Activated CD8-positive, alpha-beta memory T cell treated with anti-CD3 and anti-CD28 coated beads, Interleukin-2, amount 10 ng/mL, durations not matched to agents 7 days and 5 days (primary cell): ENCODE measurements at regions not wholly inside any gene's neighbourhood (a gene's known extent, or its start where the extent isn't known, plus 50 kb on each side); places are given as distances from the start of the nearest gene placed in this dataset.
"Not testable (repeated sequence)": the region's sequence is repeated elsewhere in the genome, so short reads cannot be mapped to it uniquely, and the experiment has no call there.

Experiments
- ATAC-seq: fragments of 150-1000 bp; cut with Tn5 transposase; one replicate; pipeline ENCODE4 v1.10.0; 2021; ENCODE audit warnings: moderate library complexity
- CTCF ChIA-PET: fragments of 350-600 bp; sonication (Branson Sonifier 250); formaldehyde crosslinking; loops from one replicate; lab custom pipeline; 2021; ENCODE audit warnings: antibody characterized with exemption; lab: Charles Lee
- DNase-seq: peaks from one replicate; pipeline ENCODE4 v3.0.0-alpha.2; 2020
- H3K27ac Mint-ChIP-seq: one replicate; pipeline ENCODE4 v1.8.0; 2021; ENCODE audit warnings: mild to moderate bottlenecking, mixed read lengths
- H3K27me3 Mint-ChIP-seq: one replicate; pipeline ENCODE4 v1.8.0; 2021; ENCODE audit warnings: mixed read lengths
- H3K36me3 Mint-ChIP-seq: one replicate; pipeline ENCODE4 v1.8.0; 2021; ENCODE audit warnings: mild to moderate bottlenecking, mixed read lengths
- H3K4me1 Mint-ChIP-seq: one replicate; pipeline ENCODE4 v1.8.0; 2021; ENCODE audit warnings: mixed read lengths
- H3K4me3 Mint-ChIP-seq: one replicate; pipeline ENCODE4 v1.8.0; 2021; ENCODE audit warnings: mild to moderate bottlenecking, moderate library complexity, mixed read lengths
- H3K9me3 Mint-ChIP-seq: one replicate; pipeline ENCODE4 v1.8.0; 2022; ENCODE audit warnings: low read depth, mixed read lengths

DNA sequence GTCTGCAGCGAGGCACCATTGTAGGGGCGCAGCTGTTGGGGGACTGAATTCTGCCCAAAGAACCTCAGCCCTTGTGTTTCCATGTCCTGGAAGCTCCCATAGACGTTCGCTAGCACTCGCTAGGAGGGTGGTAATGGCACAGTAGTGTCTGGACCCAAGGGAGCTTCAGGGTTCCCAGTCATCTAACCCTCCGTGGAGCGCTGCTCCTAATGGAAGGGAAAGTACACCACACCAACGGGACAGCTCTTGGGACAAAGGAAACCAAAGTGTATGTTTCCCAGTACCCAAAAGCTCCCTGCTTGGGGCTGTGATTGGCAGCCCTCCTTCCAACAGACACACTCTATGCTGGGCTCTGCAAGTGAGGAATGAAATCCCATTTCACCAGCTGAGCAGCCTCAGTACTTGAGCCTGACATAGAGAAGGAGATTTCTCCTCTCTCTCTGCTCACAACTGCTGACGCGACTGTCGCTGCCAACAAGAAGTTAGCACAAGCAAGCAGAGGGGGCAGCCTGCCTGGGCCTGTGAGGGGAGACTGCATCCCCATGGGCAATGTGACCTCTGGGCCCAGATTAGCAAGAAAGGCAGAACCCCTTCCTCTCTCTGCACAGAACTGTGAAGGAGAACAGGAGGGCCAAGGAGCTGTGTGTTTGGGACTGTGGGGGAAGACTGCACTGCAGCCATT, 67.6 kb upstream of the SMARCAD1 start:
- no peaks in the 10 kb centered on the region for H3K4me1 Mint-ChIP-seq
- H3K36me3 Mint-ChIP-seq, result no peaks in the 10 kb centered on the region
- H3K4me3 Mint-ChIP-seq, result no peak overlapping the region
- no peak for DNase-seq
- CTCF ChIA-PET, result no interaction called here
- H3K27ac Mint-ChIP-seq, result no peak overlapping the region
- no peak for ATAC-seq
- H3K9me3 Mint-ChIP-seq, result no peaks in the 10 kb centered on the region
- peaks cover 2% of the 10 kb centered on the region for H3K27me3 Mint-ChIP-seq

GRCh38 chr4:94141001-94141400, 66.7 kb upstream of the SMARCAD1 start:
- H3K36me3 Mint-ChIP-seq, result no peaks in the 10 kb centered on the region
- no peak for ATAC-seq
- H3K4me3 Mint-ChIP-seq, result no peak overlapping the region
- peaks cover 6% of the 10 kb centered on the region for H3K27me3 Mint-ChIP-seq
- no peaks in the 10 kb centered on the region for H3K9me3 Mint-ChIP-seq
- CTCF ChIA-PET, result no interaction called here
- no peak overlapping the region for H3K27ac Mint-ChIP-seq
- DNase-seq, result no peak
- H3K4me1 Mint-ChIP-seq, result no peaks in the 10 kb centered on the region

GRCh38 chr4:94148052-94148451, 59.6 kb upstream of the SMARCAD1 start:
- CTCF ChIA-PET, H3K36me3 Mint-ChIP-seq, DNase-seq, H3K4me1 Mint-ChIP-seq, H3K27me3 Mint-ChIP-seq, H3K4me3 Mint-ChIP-seq, ATAC-seq, H3K27ac Mint-ChIP-seq, H3K9me3 Mint-ChIP-seq: not testable (repeated sequence)

DNA sequence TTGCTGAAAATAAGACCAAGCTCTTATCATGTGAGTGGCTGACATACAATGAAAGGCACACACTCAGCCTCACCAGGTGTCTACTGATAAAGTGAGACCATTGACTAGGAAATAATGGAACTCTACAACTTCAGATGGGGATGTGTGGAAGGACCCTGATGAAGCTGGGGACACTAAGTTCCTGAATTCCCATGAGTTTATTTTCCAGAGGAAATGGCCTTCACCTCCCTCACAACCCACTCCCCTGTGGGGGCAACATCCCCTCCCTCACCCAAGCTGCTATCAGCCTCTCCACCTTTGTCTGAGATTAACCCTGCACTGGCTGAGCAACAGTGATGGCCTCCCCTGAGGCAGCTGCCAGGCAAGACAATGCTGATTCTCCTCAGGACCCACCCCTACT, 55.2 kb upstream of the SMARCAD1 start:
- Mint-ChIP-seq H3K27ac (no peak overlapping the region), H3K4me3 (no peak overlapping the region), H3K36me3 (no peaks in the 10 kb centered on the region), H3K9me3 (no peaks in the 10 kb centered on the region), H3K27me3 (no peaks in the 10 kb centered on the region), H3K4me1 (no peaks in the 10 kb centered on the region)
- no peak for DNase-seq
- no peak for ATAC-seq
- CTCF ChIA-PET, result no interaction called here

DNA sequence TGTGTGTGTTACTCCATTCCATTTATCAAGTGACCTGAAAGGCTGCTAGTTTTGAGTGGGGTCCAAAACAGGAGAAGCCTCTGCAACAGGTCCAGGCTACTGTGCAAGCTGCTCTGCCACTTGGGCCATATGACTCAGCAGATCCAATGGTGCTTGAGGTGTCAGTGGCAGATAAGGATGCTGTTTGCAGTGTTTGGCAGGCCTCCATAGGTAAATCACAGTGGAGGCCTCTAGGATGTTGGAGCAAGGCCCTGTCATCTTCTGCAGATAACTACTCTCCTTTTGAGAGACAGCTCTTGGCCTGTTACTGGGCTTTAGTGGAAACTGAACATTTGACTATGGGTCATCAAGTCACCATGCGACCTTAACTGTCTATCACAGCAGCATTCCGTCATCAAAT, 52.3 kb upstream of the SMARCAD1 start:
- H3K27me3 Mint-ChIP-seq, H3K4me3 Mint-ChIP-seq, CTCF ChIA-PET, H3K36me3 Mint-ChIP-seq, ATAC-seq, H3K27ac Mint-ChIP-seq, H3K9me3 Mint-ChIP-seq, H3K4me1 Mint-ChIP-seq, DNase-seq: not testable (repeated sequence)

DNA sequence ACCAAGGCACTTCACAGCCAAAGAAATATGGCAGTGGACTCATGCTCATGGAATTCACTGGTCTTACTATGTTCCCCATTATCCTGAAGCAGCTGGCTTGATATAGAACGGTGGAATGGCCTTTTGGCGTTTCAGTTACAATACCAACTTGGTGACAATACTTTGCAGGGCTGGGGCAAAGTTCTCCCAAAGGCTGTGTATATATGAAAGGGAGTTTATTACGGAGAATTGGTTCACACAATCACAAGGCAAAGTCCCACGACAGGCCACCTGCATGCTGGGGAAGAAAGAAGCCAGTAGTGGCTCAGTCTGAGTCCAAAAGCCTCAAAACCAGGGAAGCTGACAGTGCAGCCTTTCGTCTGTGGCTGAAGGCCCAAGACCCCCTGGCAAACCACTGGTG, 50.8 kb upstream of the SMARCAD1 start:
- ATAC-seq, result no peak
- no peaks in the 10 kb centered on the region for H3K27me3 Mint-ChIP-seq
- no peak overlapping the region for H3K4me3 Mint-ChIP-seq
- H3K4me1 Mint-ChIP-seq, result peaks cover 3% of the 10 kb centered on the region
- no peak for DNase-seq
- no peak overlapping the region for H3K27ac Mint-ChIP-seq
- no peaks in the 10 kb centered on the region for H3K36me3 Mint-ChIP-seq
- H3K9me3 Mint-ChIP-seq, result no peaks in the 10 kb centered on the region
- CTCF ChIA-PET, result no interaction called here
